Iris pigment epithelial cell (primary cell): ENCODE measurements at regions not wholly inside any gene's neighbourhood (a gene's known extent, or its start where the extent isn't known, plus 50 kb on each side); places are given as distances from the start of the nearest gene placed in this dataset.
"Not testable (repeated sequence)": the region's sequence is repeated elsewhere in the genome, so short reads cannot be mapped to it uniquely, and the experiment has no call there.

Source experiments
- DNase-seq: peaks from one replicate; pipeline ENCODE4 v3.0.0-alpha.2; 2011; ENCODE audit warnings: low read depth

GRCh38 chr3:128549283-128550112 is 56.5 kb upstream of the GATA2 start:
- peak; percentile 86 for DNase-seq

GRCh38 chr3:128548426-128549282 is 55.7 kb upstream of the GATA2 start:
- DNase-seq, result peak; percentile 79

- DNase-seq, result no peak
Observed at GRCh38 chr3:128548021-128548420, 55.0 kb upstream of the GATA2 start.

- DNase-seq, result peak; percentile 66
Observed at GRCh38 chr3:128547368-128547987, 54.5 kb upstream of the GATA2 start.

GRCh38 chr3:128546646-128547045 is 53.6 kb upstream of the GATA2 start:
- DNase-seq, result no peak

- DNase-seq, result no peak
Observed at GRCh38 chr3:128545120-128545752, 52.2 kb upstream of the GATA2 start.

- DNase-seq, result no peak
Observed at GRCh38 chr3:128544190-128544589, 51.2 kb upstream of the GATA2 start.

- not testable (repeated sequence) for DNase-seq
Observed at GRCh38 chr3:128543570-128544174, 50.7 kb upstream of the GATA2 start.
